PFSK-1 (cell line): ENCODE measurements at regions not wholly inside any gene's neighbourhood (a gene's known extent, or its start where the extent isn't known, plus 50 kb on each side); places are given as distances from the start of the nearest gene placed in this dataset.

Experiments
- FOXP2 ChIP-seq: optimal IDR thresholded peaks from 2 replicates; pipeline ENCODE3; 2011; ENCODE audit warnings: borderline replicate concordance, control low read depth, inconsistent platforms; ENCODE audit not compliant: insufficient read depth; ENCODE audit errors: extremely low read length, extremely low read depth
- POLR2AphosphoS5 ChIP-seq: IDR thresholded peaks from 2 replicates; pipeline ENCODE4 v1.6.1; 2012; ENCODE audit warnings: low read depth, mild to moderate bottlenecking, control low read depth, low read length, moderate library complexity
- REST ChIP-seq, 2 experiments: IDR thresholded peaks; 2 replicates each; pipeline versions ENCODE4 v1.6.1 to v1.8.0; 2011 to 2012; ENCODE audit warnings: low read depth in 2 of 2, low read length in 2 of 2, control low read depth in 1 of 2, inconsistent platforms in 1 of 2, mild to moderate bottlenecking in 1 of 2, moderate library complexity in 1 of 2; ENCODE audit not compliant: insufficient read depth in 1 of 2
- SIN3A ChIP-seq: IDR thresholded peaks from 2 replicates; pipeline ENCODE4 v1.6.1; 2012; ENCODE audit warnings: mild to moderate bottlenecking, low read length, moderate library complexity, borderline replicate concordance; ENCODE audit not compliant: insufficient read depth
- TAF1 ChIP-seq: IDR thresholded peaks from 2 replicates; pipeline ENCODE4 v1.6.1; 2012; ENCODE audit warnings: low read length, control low read depth, borderline replicate concordance; ENCODE audit not compliant: insufficient read depth

GRCh38 chr2:30394096-30394495, 53.0 kb upstream of the LCLAT1 start:
- TF ChIP-seq REST (IDR thresholded peaks at IDR 0.05; ENCODE audit: insufficient read depth in 1 of 2, low read depth in 2 of 2, low read length in 2 of 2) (no peak), TAF1 (no peak), POLR2AphosphoS5 (no peak), SIN3A (no peak), FOXP2 (no peak)

GRCh38 chr2:30396436-30397232, 50.4 kb upstream of the LCLAT1 start:
- TF ChIP-seq POLR2AphosphoS5 (no peak), FOXP2 (no peak), REST (IDR thresholded peaks at IDR 0.05; ENCODE audit: insufficient read depth in 1 of 2, low read depth in 2 of 2, low read length in 2 of 2) (no peak), TAF1 (no peak), SIN3A (no peak)
